ENCODE measurements at regions not wholly inside any gene's neighbourhood (a gene's known extent, or its start where the extent isn't known, plus 50 kb on each side); places are given as distances from the start of the nearest gene placed in this dataset.
"Not testable (repeated sequence)": the region's sequence is repeated elsewhere in the genome, so short reads cannot be mapped to it uniquely, and the experiment has no call there.

DNA sequence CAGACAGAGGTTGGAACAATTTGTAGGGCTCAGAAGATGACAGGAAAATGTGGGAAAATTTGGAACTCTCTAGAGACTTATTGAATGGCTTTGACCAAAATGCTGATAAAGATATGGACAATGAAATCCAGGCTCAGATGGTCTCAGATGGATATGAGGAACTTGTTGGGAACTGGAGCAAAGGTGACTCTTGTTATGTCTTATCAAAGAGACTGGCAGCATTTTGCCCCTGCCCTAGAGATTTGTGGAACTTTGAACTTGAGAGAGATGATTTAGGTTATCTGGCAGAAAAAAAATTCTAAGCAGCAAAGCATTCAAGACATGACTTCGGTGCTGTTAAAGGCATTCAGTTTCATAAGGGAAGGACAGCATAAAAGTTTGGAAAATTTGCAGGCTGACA is 347.9 kb upstream of the RPS23 start:
- not testable (repeated sequence) for H3K27ac ChIP-seq (ENCODE audit: low read depth, low read length); H3K36me3 ChIP-seq (ENCODE audit: control insufficient read depth, insufficient read depth, low read length); H3K27me3 ChIP-seq (ENCODE audit: control insufficient read depth, insufficient read depth, low read length); H3K4me3 ChIP-seq (ENCODE audit: low read depth, low read length); H3K9me3 ChIP-seq (ENCODE audit: control insufficient read depth, insufficient read depth, low read length); H3K4me1 ChIP-seq (ENCODE audit: control insufficient read depth, insufficient read depth, low read length); H3K9ac ChIP-seq (ENCODE audit: low read depth, low read length)

DNA sequence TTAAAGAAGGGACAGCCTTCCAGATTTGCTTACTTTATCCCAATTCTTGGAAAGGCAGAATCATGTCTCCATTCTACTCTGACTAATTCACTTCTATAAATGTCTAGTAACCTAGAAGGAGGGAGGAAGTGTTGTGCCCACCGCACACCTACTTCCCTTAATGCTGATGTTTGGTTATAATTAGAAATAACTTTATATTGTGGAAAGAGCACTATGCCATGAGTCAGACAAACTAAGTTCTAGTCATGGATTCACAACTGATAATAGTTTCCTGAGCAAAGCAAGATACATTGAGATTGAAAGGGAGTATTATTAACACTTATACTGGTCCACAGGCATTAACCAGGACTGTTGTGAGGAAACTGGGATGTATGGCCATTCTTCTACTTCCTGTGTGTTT is 345.9 kb upstream of the RPS23 start:
- H3K4me3 ChIP-seq (ENCODE audit: low read depth, low read length): no peak overlapping the region
- no peaks in the 10 kb centered on the region for H3K9me3 ChIP-seq (ENCODE audit: control insufficient read depth, insufficient read depth, low read length)
- H3K9ac ChIP-seq (ENCODE audit: low read depth, low read length): no peak overlapping the region
- no peaks in the 10 kb centered on the region for H3K36me3 ChIP-seq (ENCODE audit: control insufficient read depth, insufficient read depth, low read length)
- H3K4me1 ChIP-seq (ENCODE audit: control insufficient read depth, insufficient read depth, low read length): no peaks in the 10 kb centered on the region
- H3K27ac ChIP-seq (ENCODE audit: low read depth, low read length): no peak overlapping the region
- H3K27me3 ChIP-seq (ENCODE audit: control insufficient read depth, insufficient read depth, low read length): no peaks in the 10 kb centered on the region

DNA sequence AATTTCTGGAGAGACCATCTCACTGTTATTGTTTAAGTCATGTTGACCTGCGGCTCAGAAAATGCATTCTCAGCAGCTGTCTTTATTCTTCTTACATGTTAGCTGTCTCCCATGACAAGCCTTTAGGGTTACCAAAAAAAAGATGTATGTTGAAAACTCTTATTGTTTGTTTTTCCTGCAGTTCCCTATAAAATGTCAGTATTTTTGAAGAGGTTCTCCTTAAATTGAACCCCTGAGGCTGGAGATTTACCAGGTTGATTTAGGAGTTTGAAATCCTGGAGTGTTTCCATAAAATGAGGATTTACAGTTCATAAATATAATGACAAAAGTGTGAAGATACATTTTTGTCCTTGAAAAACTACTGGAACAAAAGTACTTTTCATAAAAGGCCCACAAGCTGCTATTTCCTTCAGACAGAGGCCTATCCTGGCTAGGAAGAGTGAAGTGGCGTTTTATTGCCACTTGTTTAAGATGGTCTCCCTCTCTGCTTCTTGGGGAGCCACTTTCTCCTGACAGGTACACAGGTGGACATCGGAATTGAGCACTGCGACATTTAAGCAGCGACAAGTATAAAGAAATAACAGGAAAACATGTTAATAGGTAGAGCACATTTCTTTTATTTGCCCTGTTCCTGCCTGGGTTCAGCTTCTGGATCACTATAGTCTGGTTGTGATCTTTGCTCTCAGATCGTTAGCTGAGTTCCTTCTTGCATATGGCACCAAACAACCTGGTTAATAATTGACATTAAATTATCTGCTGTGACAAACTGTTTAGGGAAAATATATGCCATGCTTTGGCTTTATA is 344.8 kb upstream of the RPS23 start:
- no peak overlapping the region for H3K9ac ChIP-seq (ENCODE audit: low read depth, low read length)
- no peaks in the 10 kb centered on the region for H3K9me3 ChIP-seq (ENCODE audit: control insufficient read depth, insufficient read depth, low read length)
- H3K27ac ChIP-seq (ENCODE audit: low read depth, low read length): no peak overlapping the region
- H3K4me3 ChIP-seq (ENCODE audit: low read depth, low read length): no peak overlapping the region
- no peaks in the 10 kb centered on the region for H3K27me3 ChIP-seq (ENCODE audit: control insufficient read depth, insufficient read depth, low read length)
- no peaks in the 10 kb centered on the region for H3K4me1 ChIP-seq (ENCODE audit: control insufficient read depth, insufficient read depth, low read length)
- no peaks in the 10 kb centered on the region for H3K36me3 ChIP-seq (ENCODE audit: control insufficient read depth, insufficient read depth, low read length)

DNA sequence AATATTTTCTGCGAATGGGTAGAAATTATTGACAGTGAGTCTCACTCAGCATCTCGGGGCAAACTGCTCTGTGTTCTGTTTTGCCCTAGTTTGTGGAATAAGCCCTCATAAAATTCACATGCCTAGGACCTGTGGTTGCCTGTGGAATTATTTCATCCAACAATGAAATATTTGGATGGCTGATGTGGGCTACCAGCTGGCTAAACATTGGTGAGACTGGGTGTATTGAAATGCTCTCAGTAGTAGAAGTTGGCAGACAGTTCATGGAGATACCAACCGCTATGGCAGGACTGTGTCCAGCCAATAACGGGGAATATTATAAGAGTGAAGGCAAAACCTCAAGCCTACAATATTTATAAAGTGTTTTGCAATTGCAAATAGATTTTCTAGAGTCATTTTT is 344.1 kb upstream of the RPS23 start:
- no peaks in the 10 kb centered on the region for H3K4me1 ChIP-seq (ENCODE audit: control insufficient read depth, insufficient read depth, low read length)
- H3K9me3 ChIP-seq (ENCODE audit: control insufficient read depth, insufficient read depth, low read length): no peaks in the 10 kb centered on the region
- H3K4me3 ChIP-seq (ENCODE audit: low read depth, low read length): no peak overlapping the region
- H3K27me3 ChIP-seq (ENCODE audit: control insufficient read depth, insufficient read depth, low read length): no peaks in the 10 kb centered on the region
- no peak overlapping the region for H3K9ac ChIP-seq (ENCODE audit: low read depth, low read length)
- no peak overlapping the region for H3K27ac ChIP-seq (ENCODE audit: low read depth, low read length)
- H3K36me3 ChIP-seq (ENCODE audit: control insufficient read depth, insufficient read depth, low read length): no peaks in the 10 kb centered on the region

DNA sequence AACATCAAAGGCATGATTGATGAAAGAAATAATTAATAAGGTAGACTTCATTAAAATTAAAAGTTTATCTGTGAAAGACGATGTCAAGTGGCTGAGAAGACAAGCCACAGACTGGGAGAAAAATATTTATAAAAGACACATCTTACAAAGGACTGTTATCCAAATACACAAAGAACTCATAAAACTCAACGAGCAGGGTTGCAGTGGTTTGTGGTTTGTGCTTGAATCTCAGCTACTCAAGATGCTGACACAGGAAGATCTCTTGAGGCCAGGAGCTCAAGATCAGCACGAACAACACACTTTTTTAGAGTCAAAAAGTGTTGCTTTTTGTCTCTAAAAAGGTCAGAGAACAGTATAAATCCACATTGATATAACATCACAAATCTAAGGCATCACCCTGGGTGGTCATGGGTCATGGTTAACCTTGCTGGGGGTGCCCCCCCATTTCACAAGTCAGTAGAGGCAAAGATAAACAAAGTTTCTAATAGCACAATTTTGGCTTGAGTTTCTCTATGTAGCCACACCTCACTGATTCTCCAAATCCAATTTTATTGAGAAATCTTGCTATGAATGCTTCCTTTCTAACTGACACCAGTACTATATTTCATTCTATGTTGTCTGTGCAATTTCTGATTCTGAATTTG is 342.9 kb upstream of the RPS23 start:
- Histone ChIP-seq H3K27ac (ENCODE audit: low read depth, low read length) (no peak overlapping the region), H3K36me3 (ENCODE audit: control insufficient read depth, insufficient read depth, low read length) (no peaks in the 10 kb centered on the region), H3K9me3 (ENCODE audit: control insufficient read depth, insufficient read depth, low read length) (no peaks in the 10 kb centered on the region), H3K4me3 (ENCODE audit: low read depth, low read length) (no peak overlapping the region), H3K9ac (ENCODE audit: low read depth, low read length) (no peak overlapping the region), H3K4me1 (ENCODE audit: control insufficient read depth, insufficient read depth, low read length) (no peaks in the 10 kb centered on the region), H3K27me3 (ENCODE audit: control insufficient read depth, insufficient read depth, low read length) (no peaks in the 10 kb centered on the region)

DNA sequence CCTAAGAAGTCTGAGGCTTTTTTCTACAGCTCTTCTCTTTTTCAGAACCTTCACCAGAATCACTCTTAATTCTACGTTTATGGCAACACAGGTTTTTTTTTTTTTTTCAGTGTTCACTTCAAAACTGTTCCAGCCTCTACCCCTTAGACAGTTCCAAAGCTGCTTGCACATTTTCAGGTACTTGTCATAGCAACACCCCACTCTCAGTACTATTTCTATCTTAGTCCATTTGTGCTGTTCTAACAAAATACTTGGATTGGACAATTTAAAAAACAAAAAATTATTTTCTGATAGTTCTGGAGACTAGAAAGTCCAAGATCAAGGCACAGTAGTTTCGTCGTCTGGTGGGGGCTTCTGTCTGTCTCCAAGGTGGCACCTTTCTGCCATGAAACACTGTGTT is 340.9 kb upstream of the RPS23 start:
- no peaks in the 10 kb centered on the region for H3K36me3 ChIP-seq (ENCODE audit: control insufficient read depth, insufficient read depth, low read length)
- no peak overlapping the region for H3K9ac ChIP-seq (ENCODE audit: low read depth, low read length)
- H3K27me3 ChIP-seq (ENCODE audit: control insufficient read depth, insufficient read depth, low read length): no peaks in the 10 kb centered on the region
- H3K4me1 ChIP-seq (ENCODE audit: control insufficient read depth, insufficient read depth, low read length): no peaks in the 10 kb centered on the region
- no peak overlapping the region for H3K4me3 ChIP-seq (ENCODE audit: low read depth, low read length)
- no peak overlapping the region for H3K27ac ChIP-seq (ENCODE audit: low read depth, low read length)
- no peaks in the 10 kb centered on the region for H3K9me3 ChIP-seq (ENCODE audit: control insufficient read depth, insufficient read depth, low read length)

DNA sequence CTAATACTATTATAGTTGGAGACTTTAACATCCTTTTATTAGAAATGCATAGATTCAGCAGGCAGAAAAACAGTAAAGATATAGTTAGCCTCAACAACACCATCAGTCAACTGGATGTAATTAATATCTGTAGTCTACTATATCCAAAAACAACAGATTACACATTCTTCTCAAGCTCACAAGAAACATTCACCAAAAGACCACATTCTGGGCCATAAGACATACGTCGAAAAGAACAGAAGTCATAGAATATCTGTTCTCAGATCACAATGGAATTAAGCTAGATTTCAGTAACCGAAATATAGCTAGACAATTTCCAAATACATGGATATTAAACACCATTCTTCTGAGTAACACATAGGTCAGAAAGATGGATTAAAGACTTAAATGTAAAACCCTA is 336.6 kb upstream of the RPS23 start:
- Histone ChIP-seq H3K36me3 (ENCODE audit: control insufficient read depth, insufficient read depth, low read length) (no peaks in the 10 kb centered on the region), H3K4me3 (ENCODE audit: low read depth, low read length) (no peak overlapping the region), H3K4me1 (ENCODE audit: control insufficient read depth, insufficient read depth, low read length) (no peaks in the 10 kb centered on the region), H3K27me3 (ENCODE audit: control insufficient read depth, insufficient read depth, low read length) (no peaks in the 10 kb centered on the region), H3K9me3 (ENCODE audit: control insufficient read depth, insufficient read depth, low read length) (no peaks in the 10 kb centered on the region), H3K9ac (ENCODE audit: low read depth, low read length) (no peak overlapping the region), H3K27ac (ENCODE audit: low read depth, low read length) (no peak overlapping the region)

DNA sequence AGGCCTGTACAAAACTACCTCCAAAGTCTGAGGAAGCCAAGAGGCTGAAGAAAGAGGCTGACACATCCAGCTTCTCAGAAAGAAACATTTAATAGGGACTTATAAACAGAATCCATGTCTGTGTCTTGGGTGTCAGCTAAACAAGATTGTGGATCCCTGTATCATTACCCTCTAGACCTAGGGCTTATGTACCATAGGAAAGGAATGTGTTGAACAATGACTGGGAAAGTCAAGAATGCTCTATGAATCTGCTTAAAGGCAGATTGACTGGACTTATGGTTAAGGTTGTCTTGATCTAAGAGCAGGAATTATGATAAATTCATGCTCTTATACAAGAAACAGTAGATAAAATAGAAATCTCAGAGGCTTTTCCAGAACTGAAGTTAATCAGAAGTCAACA is 335.7 kb upstream of the RPS23 start:
- Histone ChIP-seq H3K9me3 (ENCODE audit: control insufficient read depth, insufficient read depth, low read length) (no peaks in the 10 kb centered on the region), H3K4me3 (ENCODE audit: low read depth, low read length) (no peak overlapping the region), H3K9ac (ENCODE audit: low read depth, low read length) (no peak overlapping the region), H3K4me1 (ENCODE audit: control insufficient read depth, insufficient read depth, low read length) (no peaks in the 10 kb centered on the region), H3K36me3 (ENCODE audit: control insufficient read depth, insufficient read depth, low read length) (no peaks in the 10 kb centered on the region), H3K27ac (ENCODE audit: low read depth, low read length) (no peak overlapping the region), H3K27me3 (ENCODE audit: control insufficient read depth, insufficient read depth, low read length) (no peaks in the 10 kb centered on the region)

DNA sequence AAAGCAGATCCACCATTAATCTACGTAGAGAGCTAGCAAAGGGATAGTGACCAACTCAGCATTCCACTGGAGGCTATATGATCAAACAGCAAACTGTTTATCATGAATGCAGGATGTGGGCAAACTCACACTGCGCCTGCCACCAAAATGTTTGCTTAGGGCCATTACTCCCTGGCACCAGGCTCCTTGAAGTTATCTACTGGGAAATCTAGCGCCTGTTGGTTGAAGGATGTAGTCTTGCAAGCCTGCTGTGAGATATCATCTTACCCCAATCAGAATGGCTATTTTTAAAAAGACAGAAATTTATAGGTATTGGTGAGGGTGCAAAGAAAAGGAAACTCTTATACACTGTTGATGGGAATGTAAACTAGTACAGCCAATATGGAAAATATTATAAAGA is 332.5 kb upstream of the RPS23 start:
- Histone ChIP-seq H3K4me1 (ENCODE audit: control insufficient read depth, insufficient read depth, low read length) (no peaks in the 10 kb centered on the region), H3K27ac (ENCODE audit: low read depth, low read length) (no peak overlapping the region), H3K9ac (ENCODE audit: low read depth, low read length) (no peak overlapping the region), H3K4me3 (ENCODE audit: low read depth, low read length) (no peak overlapping the region), H3K9me3 (ENCODE audit: control insufficient read depth, insufficient read depth, low read length) (no peaks in the 10 kb centered on the region), H3K36me3 (ENCODE audit: control insufficient read depth, insufficient read depth, low read length) (no peaks in the 10 kb centered on the region), H3K27me3 (ENCODE audit: control insufficient read depth, insufficient read depth, low read length) (no peaks in the 10 kb centered on the region)

DNA sequence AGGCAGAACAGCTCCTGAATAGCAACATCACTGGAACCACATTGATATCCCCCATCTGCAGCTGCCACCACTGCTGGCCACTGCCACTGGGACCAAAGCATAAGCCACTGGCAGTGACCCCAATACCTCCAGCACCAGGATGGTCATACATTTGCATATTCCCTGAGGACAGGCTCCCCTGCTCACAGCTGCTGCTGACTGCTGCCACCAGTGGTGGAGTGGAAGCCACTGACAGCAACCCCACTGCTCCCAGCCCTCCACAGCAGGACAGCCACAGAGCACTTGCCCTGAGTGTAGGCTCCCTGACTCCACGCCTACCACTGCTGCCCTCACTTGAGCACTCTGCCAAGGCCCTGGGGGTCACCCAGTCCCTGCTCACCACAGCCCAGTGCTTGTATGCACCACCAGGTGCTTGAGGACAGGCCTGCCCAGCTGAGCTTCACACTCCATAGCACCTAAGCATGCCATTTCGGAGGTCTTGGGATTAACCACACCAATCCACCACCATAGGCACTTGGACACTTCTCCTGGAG is 327.4 kb upstream of the RPS23 start:
- H3K4me3 ChIP-seq (ENCODE audit: low read depth, low read length): no peak overlapping the region

More for the DNA sequence above, 327.4 kb upstream of the RPS23 start:
- no peaks in the 10 kb centered on the region for H3K36me3 ChIP-seq (ENCODE audit: control insufficient read depth, insufficient read depth, low read length)
- no peak overlapping the region for H3K9ac ChIP-seq (ENCODE audit: low read depth, low read length)
- H3K9me3 ChIP-seq (ENCODE audit: control insufficient read depth, insufficient read depth, low read length): no peaks in the 10 kb centered on the region
- H3K4me1 ChIP-seq (ENCODE audit: control insufficient read depth, insufficient read depth, low read length): no peaks in the 10 kb centered on the region
- no peak overlapping the region for H3K27ac ChIP-seq (ENCODE audit: low read depth, low read length)
- H3K27me3 ChIP-seq (ENCODE audit: control insufficient read depth, insufficient read depth, low read length): no peaks in the 10 kb centered on the region
